Endothelial cell of umbilical vein (primary cell): ENCODE measurements at regions not wholly inside any gene's neighbourhood (a gene's known extent, or its start where the extent isn't known, plus 50 kb on each side); places are given as distances from the start of the nearest gene placed in this dataset.

Source experiments
- CTCF ChIP-seq, 2 donors: IDR thresholded peaks; 1 replicate in 1 of 2; 2 replicates in 1 of 2; pipeline ENCODE4 v1.5.1; 2011; ENCODE audit warnings: low read length in 2 of 2, mild to moderate bottlenecking in 2 of 2, moderate library complexity in 2 of 2, control low read depth in 1 of 2, inconsistent platforms in 1 of 2, low read depth in 1 of 2; ENCODE audit not compliant: insufficient read depth in 1 of 2; ENCODE audit errors: extremely low read depth in 1 of 2
- EZH2 ChIP-seq: IDR thresholded peaks from 2 replicates; pipeline ENCODE4 v1.6.1; 2012; ENCODE audit warnings: borderline replicate concordance, low read depth, mild to moderate bottlenecking, moderate library complexity, low read length, inconsistent platforms; ENCODE audit not compliant: severe bottlenecking
- GATA2 ChIP-seq: IDR thresholded peaks from 2 replicates; pipeline ENCODE4 v1.7.0; 2011; ENCODE audit warnings: low read depth, mild to moderate bottlenecking, moderate library complexity, mixed read lengths, low read length; ENCODE audit not compliant: insufficient read length, insufficient read depth
- POLR2A ChIP-seq: IDR thresholded peaks from 2 replicates; pipeline ENCODE4 v1.6.1; 2012; ENCODE audit warnings: low read depth, mild to moderate bottlenecking, control low read depth, low read length
- TF ChIP-seq, protein P1 (sequence below): IDR thresholded peaks from 2 replicates; pipeline ENCODE4 v1.6.1; 2011; ENCODE audit not compliant: insufficient read depth, insufficient read length

- TF ChIP-seq CTCF (IDR thresholded peaks at IDR 0.05; ENCODE audit: extremely low read depth in 1 of 2, insufficient read depth in 1 of 2, low read depth in 1 of 2, low read length in 2 of 2) (no peak), GATA2 (no peak), EZH2 (no peak), POLR2A (no peak)
- TF ChIP-seq, protein P1, sequence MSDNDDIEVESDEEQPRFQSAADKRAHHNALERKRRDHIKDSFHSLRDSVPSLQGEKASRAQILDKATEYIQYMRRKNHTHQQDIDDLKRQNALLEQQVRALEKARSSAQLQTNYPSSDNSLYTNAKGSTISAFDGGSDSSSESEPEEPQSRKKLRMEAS, result no peak
These were observed 51.2 kb upstream of the TCL1B start for GRCh38 chr14:95635051-95635450.
